22Rv1 (cell line): ENCODE measurements at regions not wholly inside any gene's neighbourhood (a gene's known extent, or its start where the extent isn't known, plus 50 kb on each side); places are given as distances from the start of the nearest gene placed in this dataset.
"Not testable (repeated sequence)": the region's sequence is repeated elsewhere in the genome, so short reads cannot be mapped to it uniquely, and the experiment has no call there.

ENCODE experiments used
- H3K27ac ChIP-seq: fragments of 450-650 bp; 2 replicates; pipeline ENCODE4 v1.5.1; 2017
- CTCF ChIP-seq: fragments of 450-650 bp; IDR thresholded peaks from 2 replicates; pipeline ENCODE4 v1.5.1; 2017; ENCODE audit warnings: mild to moderate bottlenecking
- ZFX ChIP-seq: fragments of 450-650 bp; IDR thresholded peaks from 2 replicates; pipeline ENCODE4 v1.6.1; 2017; ENCODE audit warnings: antibody characterized with exemption, borderline replicate concordance

DNA sequence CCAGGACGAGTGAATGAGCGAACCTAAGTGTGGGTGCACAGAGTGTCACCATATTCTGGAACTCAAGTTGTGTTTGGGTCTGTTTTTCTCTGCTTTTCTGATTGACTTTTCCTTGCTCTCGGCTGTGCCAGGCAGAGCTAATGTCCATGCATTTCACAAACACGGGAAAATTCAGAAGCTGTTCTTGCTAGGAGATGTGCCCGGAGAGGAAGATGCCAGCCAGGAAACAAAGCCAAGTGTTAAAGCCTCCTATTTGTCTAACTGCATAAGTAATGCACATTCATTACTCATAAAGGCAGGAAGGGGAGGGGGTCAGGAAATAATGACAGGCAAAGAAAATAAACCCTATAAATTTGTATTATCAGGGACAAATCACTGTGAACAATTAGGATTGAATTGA lies 250.4 kb upstream of the SFSWAP start:
- no peak for TF ChIP-seq CTCF
- TF ChIP-seq ZFX = no peak
- H3K27ac ChIP-seq = no peak overlapping the region

- TF ChIP-seq ZFX = no peak
- no peak for TF ChIP-seq CTCF
- no peak overlapping the region for H3K27ac ChIP-seq
Measured at GRCh38 chr12:131461096-131461495, 249.8 kb upstream of the SFSWAP start.

DNA sequence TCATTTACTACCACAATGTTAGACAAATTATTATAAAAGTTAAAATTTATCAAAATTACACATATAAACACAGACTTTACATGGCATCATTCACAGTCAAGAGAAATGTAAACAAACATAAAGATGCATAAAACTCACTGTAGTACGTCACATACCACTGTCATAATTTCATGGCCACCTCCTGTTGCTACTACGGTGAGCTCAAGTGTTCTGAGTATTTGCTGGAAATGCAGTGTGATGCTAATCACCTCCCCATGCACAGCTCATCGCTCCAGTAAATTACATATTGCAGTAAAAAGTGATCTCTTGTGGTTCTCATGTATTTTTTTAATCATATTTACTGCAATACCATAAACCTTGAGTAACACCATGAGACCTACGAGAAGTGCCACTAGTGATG lies 247.7 kb upstream of the SFSWAP start:
- H3K27ac ChIP-seq = no peak overlapping the region
- TF ChIP-seq CTCF (no peak), ZFX (no peak)

GRCh38 chr12:131464081-131464480 lies 246.8 kb upstream of the SFSWAP start:
- no peak overlapping the region for H3K27ac ChIP-seq
- TF ChIP-seq CTCF (no peak), ZFX (no peak)

GRCh38 chr12:131466306-131466705 lies 244.6 kb upstream of the SFSWAP start:
- TF ChIP-seq ZFX (no peak), CTCF (no peak)

GRCh38 chr12:131466932-131467331 lies 244.0 kb upstream of the SFSWAP start:
- H3K27ac ChIP-seq = no peak overlapping the region
- no peak for TF ChIP-seq CTCF
- no peak for TF ChIP-seq ZFX

More at GRCh38 chr12:131466306-131466705, 244.6 kb upstream of the SFSWAP start:
- no peak overlapping the region for H3K27ac ChIP-seq

DNA sequence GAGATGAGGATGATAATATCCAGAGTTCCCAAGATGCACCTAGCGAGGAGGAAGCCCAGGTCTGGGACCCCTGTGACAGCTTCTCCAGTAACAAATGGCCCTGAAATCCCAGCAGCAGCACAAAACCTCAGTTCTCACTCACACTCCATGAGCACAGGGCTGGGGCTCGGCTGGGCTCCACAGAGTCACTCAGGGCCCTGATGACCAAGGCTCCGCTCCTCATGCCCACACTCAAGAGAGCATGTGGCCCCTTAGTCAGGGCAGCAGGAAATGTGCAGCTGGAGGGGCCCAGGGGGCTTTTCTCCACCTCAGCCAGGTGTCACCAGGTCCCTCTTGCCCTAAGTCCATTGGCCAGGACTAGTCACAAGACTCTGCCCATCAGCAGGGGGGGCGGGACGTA lies 242.7 kb upstream of the SFSWAP start:
- no peak for TF ChIP-seq CTCF
- no peak for TF ChIP-seq ZFX

DNA sequence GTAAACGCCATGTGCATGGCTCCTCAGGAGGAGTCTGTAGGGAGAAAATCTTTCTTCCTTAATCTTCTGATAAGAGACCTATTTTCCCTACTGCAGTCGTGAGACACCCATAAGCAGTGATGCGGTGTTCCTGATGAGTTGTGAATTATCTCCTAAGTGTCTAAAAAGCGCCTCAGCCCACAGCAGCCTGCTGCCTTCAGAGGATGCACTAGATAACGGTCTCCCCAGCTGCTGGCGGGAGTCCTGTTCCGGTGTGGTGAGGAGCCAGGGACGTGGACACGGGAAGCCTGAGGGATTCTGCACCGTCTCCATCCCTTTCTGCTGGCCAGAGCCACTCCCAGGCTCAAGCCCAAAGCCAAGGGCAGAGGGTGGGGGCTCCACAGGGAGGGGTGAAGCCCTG lies 240.9 kb upstream of the SFSWAP start:
- not testable (repeated sequence) for H3K27ac ChIP-seq

More for the DNA sequence above, 242.7 kb upstream of the SFSWAP start:
- H3K27ac ChIP-seq = no peak overlapping the region
